SK-N-SH treated with all-trans-retinoic acid at 6 μM for 48 hours (cell line): ENCODE measurements at regions not wholly inside any gene's neighbourhood (a gene's known extent, or its start where the extent isn't known, plus 50 kb on each side); places are given as distances from the start of the nearest gene placed in this dataset.

Experiments
- TOX ChIP-seq: fragments of 250-450 bp; sonication (Bioruptor Pico); IDR thresholded peaks from 2 replicates; pipeline ENCODE4 v1.8.0; 2021; ENCODE audit warnings: mild to moderate bottlenecking, moderate library complexity, borderline replicate concordance
- TF ChIP-seq, protein P1 (sequence below): fragments of 250-450 bp; sonication (Bioruptor Pico); IDR thresholded peaks from 2 replicates; pipeline ENCODE4 v1.8.0; 2020; ENCODE audit warnings: mild to moderate bottlenecking, moderate library complexity, borderline replicate concordance

GRCh38 chr3:55205990-55206389, 278.1 kb upstream of the LRTM1 start:
- TF ChIP-seq, protein P1, sequence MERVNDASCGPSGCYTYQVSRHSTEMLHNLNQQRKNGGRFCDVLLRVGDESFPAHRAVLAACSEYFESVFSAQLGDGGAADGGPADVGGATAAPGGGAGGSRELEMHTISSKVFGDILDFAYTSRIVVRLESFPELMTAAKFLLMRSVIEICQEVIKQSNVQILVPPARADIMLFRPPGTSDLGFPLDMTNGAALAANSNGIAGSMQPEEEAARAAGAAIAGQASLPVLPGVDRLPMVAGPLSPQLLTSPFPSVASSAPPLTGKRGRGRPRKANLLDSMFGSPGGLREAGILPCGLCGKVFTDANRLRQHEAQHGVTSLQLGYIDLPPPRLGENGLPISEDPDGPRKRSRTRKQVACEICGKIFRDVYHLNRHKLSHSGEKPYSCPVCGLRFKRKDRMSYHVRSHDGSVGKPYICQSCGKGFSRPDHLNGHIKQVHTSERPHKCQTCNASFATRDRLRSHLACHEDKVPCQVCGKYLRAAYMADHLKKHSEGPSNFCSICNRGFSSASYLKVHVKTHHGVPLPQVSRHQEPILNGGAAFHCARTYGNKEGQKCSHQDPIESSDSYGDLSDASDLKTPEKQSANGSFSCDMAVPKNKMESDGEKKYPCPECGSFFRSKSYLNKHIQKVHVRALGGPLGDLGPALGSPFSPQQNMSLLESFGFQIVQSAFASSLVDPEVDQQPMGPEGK = no peak
- no peak for TF ChIP-seq TOX (CRISPR knock-in tag)
